ENCODE measurements at regions not wholly inside any gene's neighbourhood (a gene's known extent, or its start where the extent isn't known, plus 50 kb on each side); places are given as distances from the start of the nearest gene placed in this dataset.

GRCh38 chr12:125203145-125203765 is 138.0 kb downstream of the AACS start:
- TF ChIP-seq CTCF (conservative IDR thresholded peaks at IDR 0.05; ENCODE audit: low read depth in 2 of 2): peak; percentile 45 to 49
- no peak for TF ChIP-seq EZH2 (IDR thresholded peaks at IDR 0.05; ENCODE audit: low read depth, unreplicated experiment)
- TF ChIP-seq EZH2phosphoT487 (IDR thresholded peaks at IDR 0.05; ENCODE audit: unreplicated experiment): no peak
- TF ChIP-seq CREB1 (CRISPR knock-in tag; IDR thresholded peaks at IDR 0.05; ENCODE audit: low read depth): no peak
